ENCODE measurements at regions not wholly inside any gene's neighbourhood (a gene's known extent, or its start where the extent isn't known, plus 50 kb on each side); places are given as distances from the start of the nearest gene placed in this dataset.
"Not testable (repeated sequence)": the region's sequence is repeated elsewhere in the genome, so short reads cannot be mapped to it uniquely, and the experiment has no call there.

DNA sequence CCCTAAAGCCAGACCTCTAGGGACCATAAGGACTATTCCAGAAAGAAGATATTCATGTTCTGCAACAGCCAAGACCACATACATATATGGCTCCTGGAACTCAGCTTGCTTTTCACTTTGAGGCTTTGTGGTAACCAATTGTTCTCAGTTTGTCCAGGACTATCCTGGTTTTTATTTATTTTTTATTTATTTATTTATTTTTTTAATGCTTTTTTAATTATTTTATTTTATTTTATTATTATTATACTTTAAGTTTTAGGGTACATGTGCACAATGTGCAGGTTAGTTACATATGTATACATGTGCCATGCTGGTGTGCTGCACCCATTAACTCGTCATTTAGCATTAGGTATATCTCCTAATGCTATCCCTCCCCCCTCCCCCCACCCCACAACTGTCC, 201.1 kb downstream of the DIO2 start:
- no CpG with 5 or more reads among the region's 1 CpG for WGBS (ENCODE audit: insufficient coverage, insufficient read length)
- not testable (repeated sequence) for H3K27me3 ChIP-seq (ENCODE audit: control insufficient read depth, insufficient read depth, low read length); H3K4me1 ChIP-seq (ENCODE audit: control insufficient read depth, insufficient read depth, low read length); DNase-seq (ENCODE audit: low read depth, low spot score); H3K4me3 ChIP-seq (ENCODE audit: low read length); H3K27ac ChIP-seq (ENCODE audit: low read length); H3K9me3 ChIP-seq (ENCODE audit: control insufficient read depth, insufficient read depth, low read length); H3K36me3 ChIP-seq (ENCODE audit: control insufficient read depth, insufficient read depth, low read length)

GRCh38 chr14:80005561-80005960, 205.7 kb downstream of the DIO2 start:
- H3K4me3 ChIP-seq (ENCODE audit: low read length): no peak overlapping the region
- H3K27me3 ChIP-seq (ENCODE audit: control insufficient read depth, insufficient read depth, low read length): no peaks in the 10 kb centered on the region
- no CpG with 5 or more reads among the region's 1 CpG for WGBS (ENCODE audit: insufficient coverage, insufficient read length)
- no peak overlapping the region for H3K27ac ChIP-seq (ENCODE audit: low read length)
- no peaks in the 10 kb centered on the region for H3K9me3 ChIP-seq (ENCODE audit: control insufficient read depth, insufficient read depth, low read length)
- H3K36me3 ChIP-seq (ENCODE audit: control insufficient read depth, insufficient read depth, low read length): no peaks in the 10 kb centered on the region
- H3K4me1 ChIP-seq (ENCODE audit: control insufficient read depth, insufficient read depth, low read length): no peaks in the 10 kb centered on the region
- no peak for DNase-seq (ENCODE audit: low read depth, low spot score)

GRCh38 chr14:80004871-80005270, 206.4 kb downstream of the DIO2 start:
- Histone ChIP-seq H3K4me1 (ENCODE audit: control insufficient read depth, insufficient read depth, low read length) (no peaks in the 10 kb centered on the region), H3K4me3 (ENCODE audit: low read length) (no peak overlapping the region), H3K27ac (ENCODE audit: low read length) (no peak overlapping the region), H3K27me3 (ENCODE audit: control insufficient read depth, insufficient read depth, low read length) (no peaks in the 10 kb centered on the region), H3K9me3 (ENCODE audit: control insufficient read depth, insufficient read depth, low read length) (no peaks in the 10 kb centered on the region), H3K36me3 (ENCODE audit: control insufficient read depth, insufficient read depth, low read length) (no peaks in the 10 kb centered on the region)
- WGBS (ENCODE audit: insufficient coverage, insufficient read length): no CpG with 5 or more reads among the region's 3 CpGs
- DNase-seq (ENCODE audit: low read depth, low spot score): no peak

GRCh38 chr14:80003138-80003537, 208.2 kb downstream of the DIO2 start:
- DNase-seq (ENCODE audit: low read depth, low spot score): no peak
- 100% methylated on average over 2 of the region's 4 CpGs for WGBS (ENCODE audit: insufficient coverage, insufficient read length)

DNA sequence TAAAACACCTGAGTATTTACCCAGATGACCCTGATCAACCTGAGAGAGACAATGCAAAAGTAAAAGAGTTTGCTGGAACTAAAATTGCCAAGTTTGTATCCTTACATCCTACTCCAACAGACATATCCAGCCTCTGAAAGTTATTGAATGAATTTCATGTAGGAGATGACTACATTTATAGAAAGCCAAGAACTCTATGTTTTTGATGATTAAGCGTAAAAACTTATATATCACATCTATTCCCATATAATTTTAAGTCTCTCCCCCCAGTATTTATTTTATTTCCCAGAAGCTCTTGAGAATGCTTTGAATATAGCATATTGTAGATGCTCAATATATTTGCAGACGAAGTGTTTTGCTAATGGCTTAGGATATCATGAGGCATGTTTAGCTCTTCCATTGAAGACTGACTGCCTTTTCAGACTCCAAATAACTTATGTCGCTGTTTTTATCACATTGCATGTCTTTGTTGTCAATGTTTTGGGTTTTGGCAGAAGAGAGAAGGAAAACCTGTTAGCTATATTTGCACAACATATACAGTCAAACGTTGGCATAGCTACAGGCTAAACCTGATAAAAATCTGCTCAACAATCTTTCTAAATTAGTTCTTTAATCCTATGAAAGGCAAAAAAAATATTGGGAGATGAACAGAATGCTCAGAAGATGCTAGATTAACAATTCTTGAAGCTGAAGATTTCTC, 213.6 kb downstream of the DIO2 start:
- no peak overlapping the region for H3K4me3 ChIP-seq (ENCODE audit: low read length)
- H3K9me3 ChIP-seq (ENCODE audit: control insufficient read depth, insufficient read depth, low read length): no peaks in the 10 kb centered on the region
- H3K4me1 ChIP-seq (ENCODE audit: control insufficient read depth, insufficient read depth, low read length): no peaks in the 10 kb centered on the region
- H3K36me3 ChIP-seq (ENCODE audit: control insufficient read depth, insufficient read depth, low read length): no peaks in the 10 kb centered on the region
- no CpG with 5 or more reads among the region's 4 CpGs for WGBS (ENCODE audit: insufficient coverage, insufficient read length)
- H3K27ac ChIP-seq (ENCODE audit: low read length): no peak overlapping the region
- peaks cover 21% of the 10 kb centered on the region; the same call in 1 of the 2 replicates for H3K27me3 ChIP-seq (ENCODE audit: control insufficient read depth, insufficient read depth, low read length)
- no peak for DNase-seq (ENCODE audit: low read depth, low spot score)

More at GRCh38 chr14:80003138-80003537, 208.2 kb downstream of the DIO2 start:
- Histone ChIP-seq H3K4me3 (ENCODE audit: low read length) (no peak overlapping the region), H3K4me1 (ENCODE audit: control insufficient read depth, insufficient read depth, low read length) (no peaks in the 10 kb centered on the region), H3K36me3 (ENCODE audit: control insufficient read depth, insufficient read depth, low read length) (no peaks in the 10 kb centered on the region), H3K27me3 (ENCODE audit: control insufficient read depth, insufficient read depth, low read length) (no peaks in the 10 kb centered on the region), H3K9me3 (ENCODE audit: control insufficient read depth, insufficient read depth, low read length) (no peaks in the 10 kb centered on the region), H3K27ac (ENCODE audit: low read length) (no peak overlapping the region)

- DNase-seq (ENCODE audit: low read depth, low spot score): peak; percentile 22
- WGBS (ENCODE audit: insufficient coverage, insufficient read length): no CpG with 5 or more reads among the region's 4 CpGs
- Histone ChIP-seq H3K4me3 (ENCODE audit: low read length) (no peak overlapping the region), H3K9me3 (ENCODE audit: control insufficient read depth, insufficient read depth, low read length) (no peaks in the 10 kb centered on the region), H3K27ac (ENCODE audit: low read length) (no peak overlapping the region), H3K36me3 (ENCODE audit: control insufficient read depth, insufficient read depth, low read length) (no peaks in the 10 kb centered on the region), H3K27me3 (ENCODE audit: control insufficient read depth, insufficient read depth, low read length) (peaks cover 45% of the 10 kb centered on the region), H3K4me1 (ENCODE audit: control insufficient read depth, insufficient read depth, low read length) (no peaks in the 10 kb centered on the region)
Observed at GRCh38 chr14:79992407-79993198, 218.7 kb downstream of the DIO2 start.

DNA sequence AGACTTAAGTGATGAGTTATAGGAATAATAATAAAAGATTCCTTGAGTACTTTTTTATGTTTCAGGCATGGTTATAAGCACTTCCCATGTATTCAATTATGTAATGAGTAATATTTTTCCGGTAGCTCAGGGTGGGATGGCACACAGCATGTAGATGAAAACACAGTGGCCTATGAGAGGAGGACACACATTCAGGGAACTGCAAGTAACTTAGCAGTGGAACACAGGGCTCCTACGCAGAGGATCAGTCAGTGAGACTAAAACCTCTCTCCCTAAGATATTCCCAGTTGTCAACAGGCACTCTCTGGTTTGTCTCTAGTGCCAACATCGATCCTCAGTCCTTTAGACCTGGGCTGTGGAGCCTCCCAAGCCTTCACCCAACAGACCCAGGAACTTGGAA, 219.4 kb downstream of the DIO2 start:
- Histone ChIP-seq H3K27ac (ENCODE audit: low read length) (no peak overlapping the region), H3K4me3 (ENCODE audit: low read length) (no peak overlapping the region), H3K27me3 (ENCODE audit: control insufficient read depth, insufficient read depth, low read length) (peaks cover 43% of the 10 kb centered on the region), H3K4me1 (ENCODE audit: control insufficient read depth, insufficient read depth, low read length) (no peaks in the 10 kb centered on the region), H3K9me3 (ENCODE audit: control insufficient read depth, insufficient read depth, low read length) (no peaks in the 10 kb centered on the region), H3K36me3 (ENCODE audit: control insufficient read depth, insufficient read depth, low read length) (no peaks in the 10 kb centered on the region)
- WGBS (ENCODE audit: insufficient coverage, insufficient read length): no CpG with 5 or more reads among the region's 3 CpGs
- DNase-seq (ENCODE audit: low read depth, low spot score): no peak

GRCh38 chr14:79989990-79990389, 221.3 kb downstream of the DIO2 start:
- WGBS (ENCODE audit: insufficient coverage, insufficient read length): no CpG with 5 or more reads among the region's 2 CpGs
- Histone ChIP-seq H3K4me3 (ENCODE audit: low read length) (no peak overlapping the region), H3K36me3 (ENCODE audit: control insufficient read depth, insufficient read depth, low read length) (no peaks in the 10 kb centered on the region), H3K27ac (ENCODE audit: low read length) (no peak overlapping the region), H3K4me1 (ENCODE audit: control insufficient read depth, insufficient read depth, low read length) (no peaks in the 10 kb centered on the region), H3K9me3 (ENCODE audit: control insufficient read depth, insufficient read depth, low read length) (no peaks in the 10 kb centered on the region), H3K27me3 (ENCODE audit: control insufficient read depth, insufficient read depth, low read length) (peaks cover 37% of the 10 kb centered on the region)
- DNase-seq (ENCODE audit: low read depth, low spot score): no peak

DNA sequence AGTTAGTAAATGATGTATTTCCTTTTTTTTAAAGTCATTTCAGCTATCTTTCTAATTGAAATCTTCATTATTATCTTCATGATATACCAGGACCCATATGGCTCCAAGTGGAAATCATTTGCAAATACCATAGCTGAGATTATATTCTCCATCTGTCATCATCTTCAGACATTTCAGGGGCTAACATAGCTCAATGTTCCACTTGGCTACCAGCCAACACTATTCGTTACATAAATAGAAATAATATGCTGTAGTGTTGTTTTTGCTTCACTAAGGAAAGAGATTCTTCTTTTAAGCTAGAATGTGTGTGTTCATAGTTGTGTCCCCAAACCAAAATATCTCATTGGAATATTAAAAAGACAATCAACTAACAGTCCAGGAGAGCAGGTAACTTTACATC, 225.1 kb downstream of the DIO2 start:
- H3K9me3 ChIP-seq (ENCODE audit: control insufficient read depth, insufficient read depth, low read length): no peaks in the 10 kb centered on the region
- peaks cover 19% of the 10 kb centered on the region for H3K27me3 ChIP-seq (ENCODE audit: control insufficient read depth, insufficient read depth, low read length)
- H3K36me3 ChIP-seq (ENCODE audit: control insufficient read depth, insufficient read depth, low read length): no peaks in the 10 kb centered on the region
- DNase-seq (ENCODE audit: low read depth, low spot score): no peak
- no peak overlapping the region for H3K4me3 ChIP-seq (ENCODE audit: low read length)
- no peaks in the 10 kb centered on the region for H3K4me1 ChIP-seq (ENCODE audit: control insufficient read depth, insufficient read depth, low read length)
- WGBS (ENCODE audit: insufficient coverage, insufficient read length): no CpG with 5 or more reads among the region's 1 CpG
- H3K27ac ChIP-seq (ENCODE audit: low read length): no peak overlapping the region

DNA sequence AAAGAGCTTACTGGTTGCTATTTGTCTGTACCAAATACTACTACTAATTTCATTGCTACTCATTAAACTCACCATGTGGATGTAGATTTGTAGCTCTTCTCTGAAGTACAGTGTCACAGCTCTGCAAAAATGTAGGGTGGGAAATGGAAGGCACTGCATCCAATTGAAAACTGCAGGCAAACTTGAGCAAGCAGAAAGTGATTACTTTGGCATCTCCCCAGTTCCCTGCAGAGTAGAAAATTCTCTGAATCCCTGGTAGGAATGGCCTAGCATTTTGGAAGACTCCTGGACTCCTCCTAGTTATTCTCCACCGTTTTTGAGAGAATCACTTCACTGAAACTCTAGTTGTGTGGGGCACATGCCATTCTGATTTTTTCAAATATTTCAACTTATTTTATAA, 239.1 kb downstream of the DIO2 start:
- H3K9me3 ChIP-seq (ENCODE audit: control insufficient read depth, insufficient read depth, low read length): no peaks in the 10 kb centered on the region
- no peaks in the 10 kb centered on the region for H3K4me1 ChIP-seq (ENCODE audit: control insufficient read depth, insufficient read depth, low read length)
- no peaks in the 10 kb centered on the region for H3K36me3 ChIP-seq (ENCODE audit: control insufficient read depth, insufficient read depth, low read length)
- H3K4me3 ChIP-seq (ENCODE audit: low read length): no peak overlapping the region
- WGBS (ENCODE audit: insufficient coverage, insufficient read length): no CpG with 5 or more reads among the region's 1 CpG
- H3K27ac ChIP-seq (ENCODE audit: low read length): no peak overlapping the region
- DNase-seq (ENCODE audit: low read depth, low spot score): no peak
- no peaks in the 10 kb centered on the region for H3K27me3 ChIP-seq (ENCODE audit: control insufficient read depth, insufficient read depth, low read length)
